Smooth muscle cell (in vitro differentiated cells): ENCODE measurements at regions not wholly inside any gene's neighbourhood (a gene's known extent, or its start where the extent isn't known, plus 50 kb on each side); places are given as distances from the start of the nearest gene placed in this dataset.

Experiments
- DNase-seq: peaks from one replicate; lab custom pipeline; 2025; ENCODE audit not compliant: unreplicated experiment; lab: John Stamatoyannopoulos, UW
- H2AFZ ChIP-seq: fragments of 200-600 bp; sonication (generic); 2 replicates; pipeline ENCODE4 v1.6.0; 2016; ENCODE audit warnings: antibody characterized with exemption, low read depth, mild to moderate bottlenecking
- H3F3A ChIP-seq: fragments of 200-600 bp; sonication (generic); 2 replicates; pipeline ENCODE4 v1.6.0; 2017; ENCODE audit warnings: antibody characterized with exemption, low read depth
- H3K27ac ChIP-seq: fragments of 200-600 bp; sonication (generic); 2 replicates; pipeline ENCODE4 v1.5.1; 2016; ENCODE audit warnings: low read depth, mild to moderate bottlenecking
- H3K27me3 ChIP-seq: fragments of 200-600 bp; sonication (generic); 2 replicates; pipeline ENCODE4 v1.6.1; 2016; ENCODE audit warnings: low read depth, mild to moderate bottlenecking
- H3K36me3 ChIP-seq: fragments of 200-600 bp; sonication (generic); 2 replicates; pipeline ENCODE4 v1.5.1; 2016; ENCODE audit warnings: low read depth
- H3K4me1 ChIP-seq: fragments of 200-600 bp; sonication (generic); 2 replicates; pipeline ENCODE4 v1.5.1; 2016; ENCODE audit warnings: low read depth
- H3K4me2 ChIP-seq: fragments of 200-600 bp; sonication (generic); 2 replicates; pipeline ENCODE4 v1.6.0; 2016; ENCODE audit warnings: mild to moderate bottlenecking
- H3K4me3 ChIP-seq: fragments of 200-600 bp; sonication (generic); 2 replicates; pipeline ENCODE4 v1.5.1; 2016; ENCODE audit warnings: mild to moderate bottlenecking
- H3K79me2 ChIP-seq: fragments of 200-600 bp; sonication (generic); 2 replicates; pipeline ENCODE4 v1.6.0; 2016; ENCODE audit warnings: low read depth, mild to moderate bottlenecking
- H3K9ac ChIP-seq: fragments of 200-600 bp; sonication (generic); 2 replicates; pipeline ENCODE4 v1.6.0; 2016; ENCODE audit warnings: low read depth
- H3K9me3 ChIP-seq: fragments of 200-600 bp; sonication (generic); replicated peaks from 2 replicates; pipeline ENCODE4 v1.5.1; 2016; ENCODE audit warnings: low read depth
- H4K20me1 ChIP-seq: fragments of 200-600 bp; sonication (generic); 2 replicates; pipeline ENCODE4 v1.6.0; 2016; ENCODE audit warnings: low read depth
- CTCF ChIP-seq: fragments of 200-600 bp; sonication (generic); IDR thresholded peaks from 2 replicates; pipeline ENCODE4 v1.5.1; 2017; ENCODE audit warnings: borderline replicate concordance, mild to moderate bottlenecking, antibody characterized with exemption; ENCODE audit not compliant: insufficient read depth, poor library complexity, severe bottlenecking
- whole genome bisulfite sequencing: methylation state at CpG from one replicate; pipeline ENCODE4 v1.1.7; 2016; ENCODE audit warnings: low lambda C conversion rate; 5-methylcytosine and 5-hydroxymethylcytosine counted together

GRCh38 chr10:42113158-42113450, 525.3 kb downstream of the ZNF33B start:
- H2AFZ ChIP-seq: no peak overlapping the region
- no peaks in the 10 kb centered on the region for H3K27me3 ChIP-seq
- no peaks in the 10 kb centered on the region for H3F3A ChIP-seq
- H4K20me1 ChIP-seq: no peaks in the 10 kb centered on the region
- no peak overlapping the region for H3K4me2 ChIP-seq
- 97% methylated on average over 21 of the region's 21 CpGs for WGBS
- no peak overlapping the region for H3K27ac ChIP-seq
- DNase-seq: no peak
- no peak for TF ChIP-seq CTCF
- no peak overlapping the region for H3K9ac ChIP-seq
- H3K79me2 ChIP-seq: no peaks in the 10 kb centered on the region
- H3K4me3 ChIP-seq: no peak overlapping the region
- H3K9me3 ChIP-seq: no peaks in the 10 kb centered on the region
- no peaks in the 10 kb centered on the region for H3K36me3 ChIP-seq
- H3K4me1 ChIP-seq: no peaks in the 10 kb centered on the region

GRCh38 chr10:42112331-42113157, 525.8 kb downstream of the ZNF33B start:
- no peak for DNase-seq
- Histone ChIP-seq H3K4me3 (no peak overlapping the region), H3K9me3 (no peaks in the 10 kb centered on the region), H3K27ac (no peak overlapping the region), H3K4me2 (no peak overlapping the region), H3K27me3 (no peaks in the 10 kb centered on the region), H3K4me1 (no peaks in the 10 kb centered on the region), H3F3A (no peaks in the 10 kb centered on the region), H3K36me3 (no peaks in the 10 kb centered on the region), H2AFZ (no peak overlapping the region), H4K20me1 (no peaks in the 10 kb centered on the region), H3K79me2 (no peaks in the 10 kb centered on the region), H3K9ac (no peak overlapping the region)
- WGBS: 91% methylated on average over 61 of the region's 64 CpGs
- no peak for TF ChIP-seq CTCF

DNA sequence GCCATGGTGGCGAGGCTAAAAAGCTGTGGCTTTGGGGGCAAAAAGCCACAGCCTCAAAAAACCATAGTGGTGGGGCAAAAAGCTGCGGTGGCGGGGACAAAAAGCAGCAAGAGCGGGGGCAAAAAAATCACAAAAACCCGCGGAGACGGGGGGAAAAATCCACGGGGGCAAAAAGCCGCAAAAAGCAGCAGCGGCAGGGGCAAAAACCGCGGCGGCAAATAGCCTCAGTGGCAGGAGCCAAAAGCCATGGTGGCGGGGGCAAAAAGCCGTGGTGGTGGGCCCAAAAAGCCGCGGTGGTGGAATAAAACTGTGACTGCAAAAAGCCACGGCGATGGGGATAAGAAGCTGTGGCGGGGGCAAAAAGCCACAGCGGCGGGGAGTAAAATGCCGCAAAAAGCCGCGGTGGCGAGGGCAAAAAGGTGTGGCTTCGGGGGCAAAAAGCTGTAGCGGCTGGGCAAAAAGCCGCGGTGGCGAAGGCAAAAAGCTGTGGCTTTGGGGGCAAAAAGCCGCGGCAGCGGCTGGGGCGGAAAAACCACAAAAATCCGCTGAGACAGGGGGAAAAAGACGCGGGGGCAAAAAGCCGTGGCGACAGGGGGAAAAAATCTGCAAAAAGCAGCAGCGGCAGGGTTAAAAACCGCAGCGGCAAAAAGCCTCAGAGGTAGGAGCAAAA, 526.6 kb downstream of the ZNF33B start:
- no peaks in the 10 kb centered on the region for H3K9me3 ChIP-seq
- 96% methylated on average over 43 of the region's 43 CpGs for WGBS
- H2AFZ ChIP-seq: no peak overlapping the region
- no peaks in the 10 kb centered on the region for H3F3A ChIP-seq
- H3K4me3 ChIP-seq: no peak overlapping the region
- no peak overlapping the region for H3K9ac ChIP-seq
- no peak for TF ChIP-seq CTCF
- H3K4me1 ChIP-seq: no peaks in the 10 kb centered on the region
- H3K36me3 ChIP-seq: no peaks in the 10 kb centered on the region
- H3K79me2 ChIP-seq: no peaks in the 10 kb centered on the region
- no peak overlapping the region for H3K27ac ChIP-seq
- DNase-seq: peak; percentile 0
- H3K4me2 ChIP-seq: no peak overlapping the region
- no peaks in the 10 kb centered on the region for H4K20me1 ChIP-seq
- H3K27me3 ChIP-seq: no peaks in the 10 kb centered on the region
